Cardiac fibroblast (primary cell): ENCODE measurements at regions not wholly inside any gene's neighbourhood (a gene's known extent, or its start where the extent isn't known, plus 50 kb on each side); places are given as distances from the start of the nearest gene placed in this dataset.

Source experiments
- DNase-seq, 2 donors: peaks; one replicate each; pipeline versions ENCODE4 v3.0.0 to v3.0.0-alpha.2; 2010; ENCODE audit warnings: low read depth in 2 of 2
- H3K4me3 ChIP-seq, 2 donors: replicated peaks in 1 of 2; 1 replicate in 1 of 2; 2 replicates in 1 of 2; pipeline ENCODE4 v1.5.1; 2011; ENCODE audit warnings: low read depth in 2 of 2, low read length in 2 of 2, mild to moderate bottlenecking in 2 of 2, moderate library complexity in 1 of 2
- CTCF ChIP-seq: IDR thresholded peaks from one replicate; pipeline ENCODE4 v1.5.1; 2011; ENCODE audit warnings: low read depth, mild to moderate bottlenecking, low read length, inconsistent platforms

GRCh38 chr18:76654577-76654976 lies 159.5 kb upstream of the ZNF516 start:
- DNase-seq = peak in 1 of 2 donors; percentile 6
- H3K4me3 ChIP-seq = no peak overlapping the region
- no peak for TF ChIP-seq CTCF

GRCh38 chr18:76647322-76647721 lies 152.3 kb upstream of the ZNF516 start:
- DNase-seq = no peak
- TF ChIP-seq CTCF = no peak
- no peak overlapping the region for H3K4me3 ChIP-seq

- TF ChIP-seq CTCF = no peak
- no peak overlapping the region for H3K4me3 ChIP-seq
- DNase-seq = no peak
Observed at GRCh38 chr18:76644580-76644979, 149.5 kb upstream of the ZNF516 start.

GRCh38 chr18:76643996-76644395 lies 149.0 kb upstream of the ZNF516 start:
- TF ChIP-seq CTCF = no peak

GRCh38 chr18:76643199-76643598 lies 148.2 kb upstream of the ZNF516 start:
- DNase-seq = no peak
- H3K4me3 ChIP-seq = no peak overlapping the region
- no peak for TF ChIP-seq CTCF

More at GRCh38 chr18:76643996-76644395, 149.0 kb upstream of the ZNF516 start:
- no peak for DNase-seq
- H3K4me3 ChIP-seq = no peak overlapping the region

GRCh38 chr18:76640438-76640837 lies 145.4 kb upstream of the ZNF516 start:
- TF ChIP-seq CTCF = no peak
- H3K4me3 ChIP-seq = no peak overlapping the region
- no peak for DNase-seq

- TF ChIP-seq CTCF = no peak
- no peak for DNase-seq
- H3K4me3 ChIP-seq = no peak overlapping the region
Observed at GRCh38 chr18:76634564-76634963, 139.5 kb upstream of the ZNF516 start.
